ENCODE measurements at regions not wholly inside any gene's neighbourhood (a gene's known extent, or its start where the extent isn't known, plus 50 kb on each side); places are given as distances from the start of the nearest gene placed in this dataset.

- intact Hi-C loops (cut with DNase I): no loop called here
- Histone ChIP-seq H3K36me3 (no peaks in the 10 kb centered on the region), H3K4me1 (no peaks in the 10 kb centered on the region), H3K9me3 (no peaks in the 10 kb centered on the region), H3K27ac (no peak overlapping the region), H3K4me3 (no peak overlapping the region), H3K27me3 (peaks cover 0 to 4% (median 0%) of the 10 kb centered on the region in 4 donors)
- 75 to 76% methylated on average over 5 of the region's 5 CpGs for WGBS, 2 donors
- no peak for FAIRE-seq
- no peak for ATAC-seq
- no peak for DNase-seq
- TF ChIP-seq CTCF (IDR thresholded peaks at IDR 0.05): no peak
Measured at GRCh38 chrX:23598575-23598974, 68.7 kb upstream of the PRDX4 start.

GRCh38 chrX:23603501-23603900 lies 63.8 kb upstream of the PRDX4 start:
- no peak for TF ChIP-seq CTCF (IDR thresholded peaks at IDR 0.05)
- FAIRE-seq (no peak), DNase-seq (no peak), ATAC-seq (no peak)
- 40 to 64% methylated on average over 1 of the region's 1 CpG for WGBS, 2 donors
- Histone ChIP-seq H3K4me1 (no peaks in the 10 kb centered on the region), H3K36me3 (no peaks in the 10 kb centered on the region), H3K27ac (no peak overlapping the region), H3K27me3 (peaks cover 0 to 4% (median 0%) of the 10 kb centered on the region in 4 donors), H3K9me3 (no peaks in the 10 kb centered on the region), H3K4me3 (no peak overlapping the region)
- intact Hi-C loops (cut with DNase I): no loop called here

GRCh38 chrX:23610495-23610894 lies 56.8 kb upstream of the PRDX4 start:
- Histone ChIP-seq H3K27ac (no peak overlapping the region), H3K4me3 (no peak overlapping the region), H3K27me3 (peaks cover 0 to 5% (median 0%) of the 10 kb centered on the region in 4 donors), H3K36me3 (no peaks in the 10 kb centered on the region), H3K9me3 (no peaks in the 10 kb centered on the region), H3K4me1 (no peaks in the 10 kb centered on the region)
- 72 to 75% methylated on average over 1 of the region's 1 CpG for WGBS, 2 donors
- intact Hi-C loops (cut with DNase I): no loop called here
- ATAC-seq: no peak
- DNase-seq: no peak
- no peak for FAIRE-seq
- TF ChIP-seq CTCF (IDR thresholded peaks at IDR 0.05): no peak

- no peaks in the 10 kb centered on the region for H3K36me3 ChIP-seq
- intact Hi-C loops (cut with DNase I): no loop called here
- FAIRE-seq: peak; percentile 57
- no peaks in the 10 kb centered on the region for H3K4me1 ChIP-seq
- no peak overlapping the region for H3K27ac ChIP-seq
- no peaks in the 10 kb centered on the region for H3K9me3 ChIP-seq
- no peak overlapping the region for H3K4me3 ChIP-seq
- no peak for DNase-seq
- WGBS, 2 donors: 47 to 59% methylated on average over 1 of the region's 1 CpG
- TF ChIP-seq CTCF (IDR thresholded peaks at IDR 0.05): no peak
- H3K27me3 ChIP-seq: peaks cover 0 to 5% (median 0%) of the 10 kb centered on the region in 4 donors
- ATAC-seq: no peak
Measured at GRCh38 chrX:23612846-23613245, 54.4 kb upstream of the PRDX4 start.

GRCh38 chrX:23616361-23616760 lies 50.9 kb upstream of the PRDX4 start:
- intact Hi-C loops (cut with DNase I): no loop called here
- Histone ChIP-seq H3K27me3 (peaks cover 0 to 3% (median 0%) of the 10 kb centered on the region in 4 donors), H3K4me1 (no peaks in the 10 kb centered on the region), H3K4me3 (no peak overlapping the region), H3K9me3 (no peaks in the 10 kb centered on the region), H3K27ac (no peak overlapping the region), H3K36me3 (no peaks in the 10 kb centered on the region)
- WGBS, 2 donors: 36 to 37% methylated on average over 5 of the region's 5 CpGs
- ATAC-seq (peak in 3 of 4 donors; percentile 63 to 65 (median 64)), DNase-seq (no peak), FAIRE-seq (peak; percentile 87)
- TF ChIP-seq CTCF (IDR thresholded peaks at IDR 0.05): peak; percentile 36 to 54 (median 47)

Data from pancreas (tissue), 10 donors.